Endothelial cell of umbilical vein (primary cell): ENCODE measurements at regions not wholly inside any gene's neighbourhood (a gene's known extent, or its start where the extent isn't known, plus 50 kb on each side); places are given as distances from the start of the nearest gene placed in this dataset.

Experiments
- BruUV-seq: library from RNA; stranded (reverse); fragments of 400-500 nt; replicated peaks from 2 replicates; lab custom pipeline; 2021; lab: Mats Ljungman, UMichigan
- CTCF ChIA-PET: fragments of 300-600, 350-600 bp; sonication (Branson Sonifier 250); formaldehyde crosslinking; loops from one replicate; lab custom pipeline; 2021; ENCODE audit warnings: antibody characterized with exemption, inconsistent platforms; lab: Charles Lee
- POLR2A ChIA-PET: fragments of 300-600, 350-600 bp; sonication (Branson Sonifier 250); formaldehyde crosslinking; loops from one replicate; lab custom pipeline; 2021; ENCODE audit warnings: antibody characterized with exemption, inconsistent platforms; lab: Charles Lee
- DNase-seq: peaks from one replicate; pipeline ENCODE4 v3.0.0-alpha.2; 2011; ENCODE audit warnings: low read depth, low spot score
- FAIRE-seq: peaks from 2 replicates; lab custom pipeline; 2011; peaks lifted over from hg19 to GRCh38; lab: Jason Lieb, UNC
- H2AFZ ChIP-seq: 2 replicates; pipeline ENCODE4 v1.6.0; 2012; ENCODE audit warnings: low read depth, low read length, control low read depth, inconsistent platforms
- H3K27ac ChIP-seq: 2 replicates; pipeline ENCODE4 v1.5.1; 2011; ENCODE audit warnings: low read depth, mild to moderate bottlenecking, control low read depth, low read length, moderate library complexity; ENCODE audit not compliant: insufficient read depth
- H3K27me3 ChIP-seq, 2 experiments: 2 replicates each; pipeline versions ENCODE4 v1.6.0 to v1.6.1; 2011; ENCODE audit warnings: low read length in 2 of 2, mixed read lengths in 1 of 2; ENCODE audit not compliant: control insufficient read depth in 2 of 2, insufficient read depth in 2 of 2
- H3K36me3 ChIP-seq, 2 experiments: 2 replicates in 1 of 2; 3 replicates in 1 of 2; pipeline ENCODE4 v1.5.1; 2011; ENCODE audit warnings: low read length in 2 of 2, mild to moderate bottlenecking in 1 of 2, moderate library complexity in 1 of 2; ENCODE audit not compliant: control insufficient read depth in 2 of 2, insufficient read depth in 2 of 2; ENCODE audit errors: extremely low read depth in 1 of 2
- H3K4me1 ChIP-seq: 3 replicates; pipeline ENCODE4 v1.5.1; 2011; ENCODE audit warnings: mild to moderate bottlenecking, low read length; ENCODE audit not compliant: control insufficient read depth, insufficient read depth; ENCODE audit errors: extremely low read depth
- H3K4me2 ChIP-seq: 2 replicates; pipeline ENCODE4 v1.6.1; 2011; ENCODE audit warnings: low read length, control low read depth, mixed read lengths; ENCODE audit not compliant: insufficient read depth
- H3K4me3 ChIP-seq, 3 experiments: fragments of 200-600 bp in 1 of 3; sonication (generic), shearing (Covaris generic) in 1 of 3; replicated peaks in 1 of 3; 2 replicates each; pipeline ENCODE4 v1.5.1; 2011 to 2016; ENCODE audit warnings: control low read depth in 3 of 3, low read length in 3 of 3, mild to moderate bottlenecking in 2 of 3, inconsistent platforms in 1 of 3, low read depth in 1 of 3, moderate library complexity in 1 of 3; ENCODE audit not compliant: insufficient read depth in 1 of 3
- H3K79me2 ChIP-seq: 2 replicates; pipeline ENCODE4 v1.6.0; 2012; ENCODE audit warnings: low read length, inconsistent platforms; ENCODE audit not compliant: control insufficient read depth, insufficient read depth
- H3K9ac ChIP-seq: replicated peaks from 2 replicates; pipeline ENCODE3; 2011; ENCODE audit warnings: low read length, control low read depth; ENCODE audit not compliant: insufficient read depth; ENCODE audit errors: extremely low read depth
- H3K9me1 ChIP-seq: replicated peaks from 3 replicates; pipeline ENCODE4 v1.6.0; 2011; ENCODE audit warnings: mild to moderate bottlenecking, low read length; ENCODE audit not compliant: control insufficient read depth, insufficient read depth; ENCODE audit errors: extremely low read depth
- H3K9me3 ChIP-seq: replicated peaks from 2 replicates; pipeline ENCODE4 v1.5.1; 2012; ENCODE audit warnings: low read length, inconsistent platforms; ENCODE audit not compliant: control insufficient read depth, insufficient read depth
- H4K20me1 ChIP-seq: replicated peaks from 2 replicates; pipeline ENCODE3; 2011; ENCODE audit warnings: mild to moderate bottlenecking, low read length; ENCODE audit not compliant: control insufficient read depth, insufficient read depth; ENCODE audit errors: extremely low read depth
- CTCF ChIP-seq, 2 donors: IDR thresholded peaks; 1 replicate in 1 of 2; 2 replicates in 1 of 2; pipeline ENCODE4 v1.5.1; 2011; ENCODE audit warnings: low read length in 2 of 2, mild to moderate bottlenecking in 2 of 2, moderate library complexity in 2 of 2, control low read depth in 1 of 2, inconsistent platforms in 1 of 2, low read depth in 1 of 2; ENCODE audit not compliant: insufficient read depth in 1 of 2; ENCODE audit errors: extremely low read depth in 1 of 2
- EZH2 ChIP-seq: IDR thresholded peaks from 2 replicates; pipeline ENCODE4 v1.6.1; 2012; ENCODE audit warnings: borderline replicate concordance, low read depth, mild to moderate bottlenecking, moderate library complexity, low read length, inconsistent platforms; ENCODE audit not compliant: severe bottlenecking
- FOS ChIP-seq: IDR thresholded peaks from 2 replicates; pipeline ENCODE4 v1.6.1; 2011; ENCODE audit warnings: mild to moderate bottlenecking, low read length, moderate library complexity, borderline replicate concordance; ENCODE audit not compliant: insufficient read depth
- GATA2 ChIP-seq: IDR thresholded peaks from 2 replicates; pipeline ENCODE4 v1.7.0; 2011; ENCODE audit warnings: low read depth, mild to moderate bottlenecking, moderate library complexity, mixed read lengths, low read length; ENCODE audit not compliant: insufficient read length, insufficient read depth
- JUN ChIP-seq: IDR thresholded peaks from 2 replicates; pipeline ENCODE4 v1.6.1; 2011; ENCODE audit warnings: borderline replicate concordance, low read depth; ENCODE audit not compliant: insufficient read length, insufficient read depth
- MAX ChIP-seq: IDR thresholded peaks from 2 replicates; pipeline ENCODE4 v1.6.1; 2011; ENCODE audit not compliant: insufficient read depth, insufficient read length
- MYC ChIP-seq: IDR thresholded peaks from one replicate; pipeline ENCODE4 v1.6.1; 2011; ENCODE audit warnings: mild to moderate bottlenecking, low read depth, low read length
- POLR2A ChIP-seq: IDR thresholded peaks from 2 replicates; pipeline ENCODE4 v1.6.1; 2012; ENCODE audit warnings: low read depth, mild to moderate bottlenecking, control low read depth, low read length
- POLR2AphosphoS5 ChIP-seq: IDR thresholded peaks from 2 replicates; pipeline ENCODE4 v1.6.1; 2012; ENCODE audit warnings: low read depth, mild to moderate bottlenecking, control low read depth, low read length, moderate library complexity; ENCODE audit not compliant: insufficient read depth
- dilution Hi-C: fragments of 300-500 bp; cut with MboI; formaldehyde crosslinking; loops from one replicate; pipeline ENCODE4 v1.15.0; 2019; ENCODE audit warnings: low sequenced_read_pairs; ENCODE audit not compliant: extremely low pct_ligation_motif_present
- intact Hi-C: fragments of 100-400 bp; cut with micrococcal nuclease; formaldehyde crosslinking; loops from one replicate; pipeline ENCODE4 v1.10.0; 2022

GRCh38 chr13:111847964-111848363 lies 219.0 kb upstream of the SOX1 start:
- no peak overlapping the region for H3K4me3 ChIP-seq
- TF ChIP-seq CTCF (IDR thresholded peaks at IDR 0.05; ENCODE audit: extremely low read depth in 1 of 2, insufficient read depth in 1 of 2, low read depth in 1 of 2, low read length in 2 of 2) (no peak), MYC (no peak), JUN (no peak), FOS (no peak), GATA2 (no peak), MAX (no peak), POLR2AphosphoS5 (no peak), POLR2A (no peak), EZH2 (no peak)
- CTCF ChIA-PET, result no interaction called here
- H3K36me3 ChIP-seq, result no peaks in the 10 kb centered on the region
- DNase-seq (no peak), FAIRE-seq (no peak)
- BruUV-seq, result no TSS peak
- dilution Hi-C loops (no loop called here), intact Hi-C loops (no loop called here)
- H3K79me2 ChIP-seq, result no peaks in the 10 kb centered on the region
- H3K4me1 ChIP-seq, result no peaks in the 10 kb centered on the region
- no peak overlapping the region for H3K9ac ChIP-seq
- H3K4me2 ChIP-seq, result no peak overlapping the region
- H2AFZ ChIP-seq, result no peak overlapping the region
- no peaks in the 10 kb centered on the region for H3K27me3 ChIP-seq
- H3K9me1 ChIP-seq, result no peaks in the 10 kb centered on the region
- no peaks in the 10 kb centered on the region for H4K20me1 ChIP-seq
- H3K9me3 ChIP-seq, result peaks cover 2% of the 10 kb centered on the region
- POLR2A ChIA-PET, result no interaction called here
- no peak overlapping the region for H3K27ac ChIP-seq
